ENCODE measurements at regions not wholly inside any gene's neighbourhood (a gene's known extent, or its start where the extent isn't known, plus 50 kb on each side); places are given as distances from the start of the nearest gene placed in this dataset.
A peak's percentile ranks its signal among the peaks of the same experiment; 100 is the strongest.

- no peak for DNase-seq
Measured at GRCh38 chr1:185645162-185645640, 89.0 kb upstream of the HMCN1 start.

- no peak for DNase-seq
Measured at GRCh38 chr1:185644531-185644930, 89.7 kb upstream of the HMCN1 start.

GRCh38 chr1:185636848-185637247 lies 97.3 kb upstream of the HMCN1 start:
- no peak for DNase-seq

- no peak for DNase-seq
Measured at GRCh38 chr1:185634704-185635103, 99.5 kb upstream of the HMCN1 start.

GRCh38 chr1:185632659-185633423 lies 101.3 kb upstream of the HMCN1 start:
- DNase-seq = no peak

- DNase-seq = no peak
Measured at GRCh38 chr1:185631843-185632242, 102.3 kb upstream of the HMCN1 start.

- no peak for DNase-seq
Measured at GRCh38 chr1:185627761-185628501, 106.3 kb upstream of the HMCN1 start.

GRCh38 chr1:185627171-185627570 lies 107.0 kb upstream of the HMCN1 start:
- DNase-seq = no peak

- DNase-seq = no peak
Measured at GRCh38 chr1:185626344-185626743, 107.8 kb upstream of the HMCN1 start.

GRCh38 chr1:185610954-185611353 lies 123.2 kb upstream of the HMCN1 start:
- DNase-seq = no peak

- no peak for DNase-seq
Measured at GRCh38 chr1:185608177-185608576, 126.0 kb upstream of the HMCN1 start.

GRCh38 chr1:185603158-185603557 lies 131.0 kb upstream of the HMCN1 start:
- no peak for DNase-seq

- DNase-seq = no peak
Measured at GRCh38 chr1:185601189-185601588, 133.0 kb upstream of the HMCN1 start.

- DNase-seq = no peak
Measured at GRCh38 chr1:185600641-185601040, 133.6 kb upstream of the HMCN1 start.

GRCh38 chr1:185598332-185598731 lies 135.9 kb upstream of the HMCN1 start:
- no peak for DNase-seq

- DNase-seq = peak; percentile 64
Measured at GRCh38 chr1:185595835-185596667, 138.1 kb upstream of the HMCN1 start.

GRCh38 chr1:185594786-185595410 lies 139.3 kb upstream of the HMCN1 start:
- no peak for DNase-seq

- DNase-seq = no peak
Measured at GRCh38 chr1:185593271-185593670, 140.9 kb upstream of the HMCN1 start.

GRCh38 chr1:185585770-185586169 lies 148.4 kb upstream of the HMCN1 start:
- DNase-seq = no peak

- no peak for DNase-seq
Measured at GRCh38 chr1:185581961-185582725, 152.0 kb upstream of the HMCN1 start.

GRCh38 chr1:185581020-185581419 lies 153.2 kb upstream of the HMCN1 start:
- no peak for DNase-seq

- no peak for DNase-seq
Measured at GRCh38 chr1:185578293-185578692, 155.9 kb upstream of the HMCN1 start.

Measured in RPMI8226 (cell line).